Astrocyte (in vitro differentiated cells and primary cell): ENCODE measurements at regions not wholly inside any gene's neighbourhood (a gene's known extent, or its start where the extent isn't known, plus 50 kb on each side); places are given as distances from the start of the nearest gene placed in this dataset.

Source experiments
- DNase-seq: peaks from one replicate; pipeline ENCODE4 v3.0.0-alpha.2; 2010; ENCODE audit warnings: low read depth
- FAIRE-seq: peaks from 2 replicates; lab custom pipeline; 2011; peaks lifted over from hg19 to GRCh38; lab: Jason Lieb, UNC
- H2AFZ ChIP-seq: 2 replicates; pipeline ENCODE4 v1.6.0; 2012; ENCODE audit warnings: low read depth, low read length, inconsistent platforms
- H3K27ac ChIP-seq: 2 replicates; pipeline ENCODE4 v1.5.1; 2011; ENCODE audit warnings: low read depth, low read length, inconsistent platforms
- H3K27me3 ChIP-seq: 2 replicates; pipeline ENCODE4 v1.6.0; 2011; ENCODE audit warnings: low read length, inconsistent platforms; ENCODE audit not compliant: insufficient read depth
- H3K36me3 ChIP-seq: 2 replicates; pipeline ENCODE4 v1.5.1; 2011; ENCODE audit warnings: low read length, inconsistent platforms; ENCODE audit not compliant: insufficient read depth
- H3K4me1 ChIP-seq: 2 replicates; pipeline ENCODE4 v1.5.1; 2011; ENCODE audit warnings: low read length, inconsistent platforms; ENCODE audit not compliant: insufficient read depth
- H3K4me2 ChIP-seq: 2 replicates; pipeline ENCODE4 v1.6.0; 2012; ENCODE audit warnings: low read length, inconsistent platforms
- H3K4me3 ChIP-seq: 2 replicates; pipeline ENCODE4 v1.5.1; 2011; ENCODE audit warnings: low read depth, mild to moderate bottlenecking, low read length, inconsistent platforms; ENCODE audit not compliant: insufficient read depth
- H3K79me2 ChIP-seq: 2 replicates; pipeline ENCODE4 v1.6.0; 2012; ENCODE audit warnings: mild to moderate bottlenecking, low read length, inconsistent platforms; ENCODE audit not compliant: insufficient read depth
- H3K9ac ChIP-seq: 2 replicates; pipeline ENCODE4 v1.6.0; 2012; ENCODE audit warnings: mild to moderate bottlenecking, low read length, inconsistent platforms
- H3K9me3 ChIP-seq: 2 replicates; pipeline ENCODE4 v1.5.1; 2012; ENCODE audit warnings: low read depth, mild to moderate bottlenecking, low read length, inconsistent platforms; ENCODE audit not compliant: insufficient read depth
- H4K20me1 ChIP-seq: 2 replicates; pipeline ENCODE4 v1.6.0; 2012; ENCODE audit warnings: low read length, inconsistent platforms; ENCODE audit not compliant: insufficient read depth
- H3K27ac Mint-ChIP-seq: one replicate; pipeline ENCODE4 v1.8.0; 2021; ENCODE audit warnings: mild to moderate bottlenecking, mixed read lengths; ENCODE audit not compliant: unreplicated experiment
- H3K27me3 Mint-ChIP-seq: one replicate; pipeline ENCODE4 v1.8.0; 2021; ENCODE audit warnings: low read depth, mixed read lengths; ENCODE audit not compliant: unreplicated experiment
- H3K36me3 Mint-ChIP-seq: one replicate; pipeline ENCODE4 v1.8.0; 2021; ENCODE audit warnings: low read depth, mixed read lengths; ENCODE audit not compliant: unreplicated experiment
- H3K4me1 Mint-ChIP-seq: one replicate; pipeline ENCODE4 v1.8.0; 2021; ENCODE audit warnings: low read depth, mixed read lengths; ENCODE audit not compliant: unreplicated experiment
- H3K4me3 Mint-ChIP-seq: one replicate; pipeline ENCODE4 v1.8.0; 2021; ENCODE audit warnings: mild to moderate bottlenecking, moderate library complexity, mixed read lengths; ENCODE audit not compliant: unreplicated experiment
- H3K9me3 Mint-ChIP-seq: one replicate; pipeline ENCODE4 v1.8.0; 2021; ENCODE audit warnings: mild to moderate bottlenecking, mixed read lengths; ENCODE audit not compliant: unreplicated experiment
- EZH2 ChIP-seq: IDR thresholded peaks from 2 replicates; pipeline ENCODE4 v1.6.1; 2012; ENCODE audit warnings: mild to moderate bottlenecking, low read length, inconsistent platforms; ENCODE audit not compliant: insufficient read depth
- TF ChIP-seq, protein P1 (sequence below): IDR thresholded peaks from 2 replicates; pipeline ENCODE4 v1.5.1; 2011; ENCODE audit warnings: low read depth, mild to moderate bottlenecking, inconsistent platforms, low read length, moderate library complexity; ENCODE audit not compliant: insufficient read depth

GRCh38 chrX:79719568-79720231, 294.9 kb upstream of the TBX22 start:
- no peaks in the 10 kb centered on the region for H3K9me3 ChIP-seq
- Mint-ChIP-seq H3K4me1 (no peaks in the 10 kb centered on the region), H3K9me3 (no peaks in the 10 kb centered on the region), H3K36me3 (no peaks in the 10 kb centered on the region), H3K4me3 (no peak overlapping the region), H3K27me3 (no peaks in the 10 kb centered on the region), H3K27ac (no peak overlapping the region)
- no peak overlapping the region for H3K27ac ChIP-seq
- no peak overlapping the region for H3K9ac ChIP-seq
- H4K20me1 ChIP-seq = no peaks in the 10 kb centered on the region
- H3K36me3 ChIP-seq = no peaks in the 10 kb centered on the region
- DNase-seq = no peak
- no peaks in the 10 kb centered on the region for H3K27me3 ChIP-seq
- no peak overlapping the region for H3K4me3 ChIP-seq
- FAIRE-seq = peak; percentile 13
- no peak overlapping the region for H2AFZ ChIP-seq
- TF ChIP-seq, protein P1, sequence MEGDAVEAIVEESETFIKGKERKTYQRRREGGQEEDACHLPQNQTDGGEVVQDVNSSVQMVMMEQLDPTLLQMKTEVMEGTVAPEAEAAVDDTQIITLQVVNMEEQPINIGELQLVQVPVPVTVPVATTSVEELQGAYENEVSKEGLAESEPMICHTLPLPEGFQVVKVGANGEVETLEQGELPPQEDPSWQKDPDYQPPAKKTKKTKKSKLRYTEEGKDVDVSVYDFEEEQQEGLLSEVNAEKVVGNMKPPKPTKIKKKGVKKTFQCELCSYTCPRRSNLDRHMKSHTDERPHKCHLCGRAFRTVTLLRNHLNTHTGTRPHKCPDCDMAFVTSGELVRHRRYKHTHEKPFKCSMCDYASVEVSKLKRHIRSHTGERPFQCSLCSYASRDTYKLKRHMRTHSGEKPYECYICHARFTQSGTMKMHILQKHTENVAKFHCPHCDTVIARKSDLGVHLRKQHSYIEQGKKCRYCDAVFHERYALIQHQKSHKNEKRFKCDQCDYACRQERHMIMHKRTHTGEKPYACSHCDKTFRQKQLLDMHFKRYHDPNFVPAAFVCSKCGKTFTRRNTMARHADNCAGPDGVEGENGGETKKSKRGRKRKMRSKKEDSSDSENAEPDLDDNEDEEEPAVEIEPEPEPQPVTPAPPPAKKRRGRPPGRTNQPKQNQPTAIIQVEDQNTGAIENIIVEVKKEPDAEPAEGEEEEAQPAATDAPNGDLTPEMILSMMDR = no peak
- no peak for TF ChIP-seq EZH2
- no peak overlapping the region for H3K4me2 ChIP-seq
- no peaks in the 10 kb centered on the region for H3K4me1 ChIP-seq
- no peaks in the 10 kb centered on the region for H3K79me2 ChIP-seq

DNA sequence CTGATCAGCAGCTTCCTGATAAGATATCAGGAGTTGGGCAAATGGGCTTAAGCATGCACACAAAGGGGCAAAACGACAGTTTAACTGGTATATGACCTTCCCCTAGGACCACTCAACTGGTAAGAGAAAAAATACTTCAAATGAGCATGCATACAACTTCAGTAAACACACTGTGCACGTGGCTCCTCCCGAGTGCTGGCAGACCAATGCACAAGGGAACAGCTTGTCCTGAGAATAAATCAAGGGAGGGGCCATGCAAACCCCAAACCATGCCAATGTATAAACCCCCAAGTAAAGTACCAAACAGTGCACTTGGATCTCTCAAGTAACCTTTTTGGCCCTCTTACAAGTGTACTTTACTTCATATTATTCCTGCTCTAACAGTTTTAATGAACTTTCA, 293.3 kb upstream of the TBX22 start:
- H3K27ac ChIP-seq = no peak overlapping the region
- no peak overlapping the region for H3K4me2 ChIP-seq
- FAIRE-seq (no peak), DNase-seq (no peak)
- no peaks in the 10 kb centered on the region for H3K36me3 Mint-ChIP-seq
- H3K4me3 ChIP-seq = no peak overlapping the region
- no peak overlapping the region for H3K27ac Mint-ChIP-seq
- TF ChIP-seq EZH2 = no peak
- TF ChIP-seq, protein P1 = no peak
- H3K27me3 Mint-ChIP-seq = no peaks in the 10 kb centered on the region
- no peaks in the 10 kb centered on the region for H3K9me3 Mint-ChIP-seq
- no peaks in the 10 kb centered on the region for H3K9me3 ChIP-seq
- no peaks in the 10 kb centered on the region for H3K4me1 Mint-ChIP-seq
- no peaks in the 10 kb centered on the region for H3K27me3 ChIP-seq
- H4K20me1 ChIP-seq = no peaks in the 10 kb centered on the region
- no peak overlapping the region for H3K4me3 Mint-ChIP-seq
- no peak overlapping the region for H2AFZ ChIP-seq
- no peak overlapping the region for H3K9ac ChIP-seq
- no peaks in the 10 kb centered on the region for H3K79me2 ChIP-seq
- H3K4me1 ChIP-seq = no peaks in the 10 kb centered on the region
- H3K36me3 ChIP-seq = no peaks in the 10 kb centered on the region

GRCh38 chrX:79728421-79728820, 286.1 kb upstream of the TBX22 start:
- Histone ChIP-seq H4K20me1 (no peaks in the 10 kb centered on the region), H3K4me1 (no peaks in the 10 kb centered on the region), H3K9me3 (no peaks in the 10 kb centered on the region), H3K36me3 (no peaks in the 10 kb centered on the region), H3K27ac (no peak overlapping the region), H3K27me3 (no peaks in the 10 kb centered on the region), H3K9ac (no peak overlapping the region), H3K4me2 (no peak overlapping the region), H3K79me2 (no peaks in the 10 kb centered on the region), H2AFZ (no peak overlapping the region), H3K4me3 (no peak overlapping the region)
- H3K27me3 Mint-ChIP-seq = no peaks in the 10 kb centered on the region
- DNase-seq = no peak
- H3K36me3 Mint-ChIP-seq = no peaks in the 10 kb centered on the region
- no peaks in the 10 kb centered on the region for H3K4me1 Mint-ChIP-seq
- no peak overlapping the region for H3K27ac Mint-ChIP-seq
- peak; percentile 5 for FAIRE-seq
- TF ChIP-seq, protein P1 = no peak
- TF ChIP-seq EZH2 = no peak
- H3K4me3 Mint-ChIP-seq = no peak overlapping the region
- no peaks in the 10 kb centered on the region for H3K9me3 Mint-ChIP-seq
